WTC11 (cell line): ENCODE measurements at regions not wholly inside any gene's neighbourhood (a gene's known extent, or its start where the extent isn't known, plus 50 kb on each side); places are given as distances from the start of the nearest gene placed in this dataset.

Source experiments
- ATAC-seq: fragments of 200-7000 bp; cut with Tn5 transposase; 2 replicates; pipeline ENCODE4 v1.10.0; 2021; ENCODE audit warnings: mild to moderate bottlenecking, moderate library complexity
- CTCF ChIA-PET: fragments of 300-600 bp; sonication (Branson Sonifier 250); formaldehyde crosslinking; loops from one replicate; lab custom pipeline; 2021; ENCODE audit warnings: antibody characterized with exemption; lab: Charles Lee
- POLR2A ChIA-PET: fragments of 350-600 bp; sonication (Branson Sonifier 250); formaldehyde crosslinking; loops from one replicate; lab custom pipeline; 2021; ENCODE audit warnings: antibody characterized with exemption; lab: Charles Lee
- DNase-seq: peaks from one replicate; pipeline ENCODE4 v3.0.0; 2021; ENCODE audit warnings: low spot score
- H3K27ac Mint-ChIP-seq: 2 replicates; pipeline ENCODE4 v1.8.0; 2021; ENCODE audit warnings: mixed read lengths
- H3K27me3 Mint-ChIP-seq: 2 replicates; pipeline ENCODE4 v1.8.0; 2021; ENCODE audit warnings: low read depth, mild to moderate bottlenecking, moderate library complexity, mixed read lengths
- H3K36me3 Mint-ChIP-seq: 2 replicates; pipeline ENCODE4 v1.8.0; 2021; ENCODE audit warnings: mixed read lengths
- H3K4me1 Mint-ChIP-seq: 2 replicates; pipeline ENCODE4 v1.8.0; 2022; ENCODE audit warnings: mixed read lengths
- H3K4me3 Mint-ChIP-seq: 2 replicates; pipeline ENCODE4 v1.8.0; 2021; ENCODE audit warnings: mild to moderate bottlenecking, moderate library complexity, mixed read lengths
- H3K9me3 Mint-ChIP-seq: 2 replicates; pipeline ENCODE4 v1.8.0; 2021; ENCODE audit warnings: mixed read lengths
- ARID4B ChIP-seq: sonication (generic); formaldehyde crosslinking; IDR thresholded peaks from 2 replicates; pipeline ENCODE4 v1.8.0; 2023; ENCODE audit warnings: missing genetic modification reagents, mild to moderate bottlenecking, borderline replicate concordance
- CBFB ChIP-seq: sonication (generic); formaldehyde crosslinking; IDR thresholded peaks from 2 replicates; pipeline ENCODE4 v1.8.1; 2022; ENCODE audit warnings: mild to moderate bottlenecking, low read depth, missing genetic modification reagents
- ESRRA ChIP-seq: sonication (generic); formaldehyde crosslinking; IDR thresholded peaks from 2 replicates; pipeline ENCODE4 v1.8.1; 2022; ENCODE audit warnings: mild to moderate bottlenecking, missing genetic modification reagents, borderline replicate concordance
- FOXK1 ChIP-seq: sonication (generic); formaldehyde crosslinking; IDR thresholded peaks from 2 replicates; pipeline ENCODE4 v1.8.0; 2022; ENCODE audit warnings: mild to moderate bottlenecking, moderate library complexity, missing genetic modification reagents
- GRHL2 ChIP-seq: fragments of 250-450 bp; sonication (Bioruptor Pico); IDR thresholded peaks from 2 replicates; pipeline ENCODE4 v1.8.0; 2022; ENCODE audit warnings: mild to moderate bottlenecking, moderate library complexity; ENCODE audit not compliant: insufficient replicate concordance, severe bottlenecking
- GTF2I ChIP-seq: fragments of 250-450 bp; sonication (Bioruptor Pico); conservative IDR thresholded peaks from 2 replicates; pipeline ENCODE4 v1.4.0; 2021; ENCODE audit warnings: mild to moderate bottlenecking
- HMGA2 ChIP-seq: fragments of 250-450 bp; sonication (Bioruptor Pico); IDR thresholded peaks from 2 replicates; pipeline ENCODE4 v1.4.0; 2021; ENCODE audit warnings: mild to moderate bottlenecking, moderate library complexity
- IRF2 ChIP-seq: sonication (generic); formaldehyde crosslinking; IDR thresholded peaks from 2 replicates; pipeline ENCODE4 v1.8.0; 2022; ENCODE audit warnings: low read depth, missing genetic modification reagents, borderline replicate concordance
- JAZF1 ChIP-seq: fragments of 250-450 bp; sonication (Bioruptor Pico); IDR thresholded peaks from 2 replicates; pipeline ENCODE4 v1.9.0; 2021; ENCODE audit warnings: moderate library complexity, mild to moderate bottlenecking, inconsistent platforms
- MYBL2 ChIP-seq: sonication (generic); formaldehyde crosslinking; IDR thresholded peaks from 2 replicates; pipeline ENCODE4 v1.8.1; 2023; ENCODE audit warnings: mild to moderate bottlenecking, moderate library complexity, missing genetic modification reagents
- RORB ChIP-seq: fragments of 250-450 bp; sonication (Bioruptor Pico); IDR thresholded peaks from 2 replicates; pipeline ENCODE4 v1.9.0; 2021; ENCODE audit warnings: mild to moderate bottlenecking
- SOX15 ChIP-seq: fragments of 250-450 bp; sonication (Bioruptor Pico); IDR thresholded peaks from 2 replicates; pipeline ENCODE4 v1.9.0; 2021; ENCODE audit warnings: mild to moderate bottlenecking
- TEAD4 ChIP-seq: sonication (generic); formaldehyde crosslinking; IDR thresholded peaks from 2 replicates; pipeline ENCODE4 v1.8.0; 2022; ENCODE audit warnings: mild to moderate bottlenecking, missing genetic modification reagents
- TP53 ChIP-seq: sonication (generic); formaldehyde crosslinking; IDR thresholded peaks from 2 replicates; pipeline ENCODE4 v1.8.1; 2023; ENCODE audit warnings: mild to moderate bottlenecking, missing genetic modification reagents
- ZNF232 ChIP-seq: sonication (generic); formaldehyde crosslinking; IDR thresholded peaks from 2 replicates; pipeline ENCODE4 v1.8.0; 2022; ENCODE audit warnings: mild to moderate bottlenecking, missing genetic modification reagents
- ZNF263 ChIP-seq: sonication (generic); formaldehyde crosslinking; IDR thresholded peaks from 2 replicates; pipeline ENCODE4 v1.8.1; 2022; ENCODE audit warnings: low read depth, mild to moderate bottlenecking, moderate library complexity, missing genetic modification reagents
- ZNF396 ChIP-seq: fragments of 250-450 bp; sonication (Bioruptor Pico); IDR thresholded peaks from 2 replicates; pipeline ENCODE4 v1.8.0; 2021; ENCODE audit warnings: mild to moderate bottlenecking, moderate library complexity, borderline replicate concordance
- ZNF423 ChIP-seq: fragments of 250-450 bp; sonication (Bioruptor Pico); IDR thresholded peaks from 2 replicates; pipeline ENCODE4 v2.1.2; 2022; ENCODE audit warnings: mild to moderate bottlenecking, moderate library complexity
- TF ChIP-seq, protein P1 (sequence below): sonication (generic); formaldehyde crosslinking; IDR thresholded peaks from 2 replicates; pipeline ENCODE4 v1.8.0; 2022; ENCODE audit warnings: mild to moderate bottlenecking, missing genetic modification reagents
- TF ChIP-seq, protein P2 (sequence below): sonication (generic); formaldehyde crosslinking; IDR thresholded peaks from 2 replicates; pipeline ENCODE4 v1.8.1; 2022; ENCODE audit warnings: missing genetic modification reagents, borderline replicate concordance
- TF ChIP-seq, protein P3 (sequence below): sonication (generic); formaldehyde crosslinking; IDR thresholded peaks from 2 replicates; pipeline ENCODE4 v1.8.1; 2022; ENCODE audit warnings: mild to moderate bottlenecking, missing genetic modification reagents, moderate library complexity, borderline replicate concordance

GRCh38 chr1:212228591-212229119 is 56.6 kb upstream of the PPP2R5A start (continued):
- TF ChIP-seq ARID4B: no peak
- no peak for TF ChIP-seq GRHL2 (CRISPR knock-in tag)
- TF ChIP-seq TEAD4 (CRISPR knock-in tag): no peak
- no peak for TF ChIP-seq HMGA2 (CRISPR knock-in tag)
- TF ChIP-seq MYBL2 (CRISPR knock-in tag): no peak
- TF ChIP-seq ZNF232: no peak
- no peak for TF ChIP-seq IRF2 (CRISPR knock-in tag)
- TF ChIP-seq, all 79 proteins: peak for 0

GRCh38 chr1:212229654-212230053 is 55.6 kb upstream of the PPP2R5A start:
- Mint-ChIP-seq H3K9me3 (0 out of 2 replicates have a peak, but pooled peaks cover 10% of the 10 kb centered on the region), H3K4me3 (no peak overlapping the region), H3K4me1 (peaks cover 7% of the 10 kb centered on the region), H3K36me3 (no peaks in the 10 kb centered on the region), H3K27me3 (no peaks in the 10 kb centered on the region), H3K27ac (no peak overlapping the region)
- no peak for DNase-seq
- ATAC-seq: no peak
- ChIA-PET CTCF (no interaction called here), POLR2A (interaction anchor here (0.6 kb wide), 1 partner anchor 590 kb away, joined by 5 read pairs; no protein-coding TSS in a partner anchor)
- TF ChIP-seq FOXK1 (no peak), MYBL2 (CRISPR knock-in tag) (no peak), ZNF423 (CRISPR knock-in tag) (no peak), ZNF263 (CRISPR knock-in tag) (no peak), JAZF1 (CRISPR knock-in tag) (no peak), RORB (CRISPR knock-in tag) (no peak)
- TF ChIP-seq, protein P1, sequence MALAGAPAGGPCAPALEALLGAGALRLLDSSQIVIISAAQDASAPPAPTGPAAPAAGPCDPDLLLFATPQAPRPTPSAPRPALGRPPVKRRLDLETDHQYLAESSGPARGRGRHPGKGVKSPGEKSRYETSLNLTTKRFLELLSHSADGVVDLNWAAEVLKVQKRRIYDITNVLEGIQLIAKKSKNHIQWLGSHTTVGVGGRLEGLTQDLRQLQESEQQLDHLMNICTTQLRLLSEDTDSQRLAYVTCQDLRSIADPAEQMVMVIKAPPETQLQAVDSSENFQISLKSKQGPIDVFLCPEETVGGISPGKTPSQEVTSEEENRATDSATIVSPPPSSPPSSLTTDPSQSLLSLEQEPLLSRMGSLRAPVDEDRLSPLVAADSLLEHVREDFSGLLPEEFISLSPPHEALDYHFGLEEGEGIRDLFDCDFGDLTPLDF (CRISPR knock-in tag): no peak
- TF ChIP-seq, protein P2, sequence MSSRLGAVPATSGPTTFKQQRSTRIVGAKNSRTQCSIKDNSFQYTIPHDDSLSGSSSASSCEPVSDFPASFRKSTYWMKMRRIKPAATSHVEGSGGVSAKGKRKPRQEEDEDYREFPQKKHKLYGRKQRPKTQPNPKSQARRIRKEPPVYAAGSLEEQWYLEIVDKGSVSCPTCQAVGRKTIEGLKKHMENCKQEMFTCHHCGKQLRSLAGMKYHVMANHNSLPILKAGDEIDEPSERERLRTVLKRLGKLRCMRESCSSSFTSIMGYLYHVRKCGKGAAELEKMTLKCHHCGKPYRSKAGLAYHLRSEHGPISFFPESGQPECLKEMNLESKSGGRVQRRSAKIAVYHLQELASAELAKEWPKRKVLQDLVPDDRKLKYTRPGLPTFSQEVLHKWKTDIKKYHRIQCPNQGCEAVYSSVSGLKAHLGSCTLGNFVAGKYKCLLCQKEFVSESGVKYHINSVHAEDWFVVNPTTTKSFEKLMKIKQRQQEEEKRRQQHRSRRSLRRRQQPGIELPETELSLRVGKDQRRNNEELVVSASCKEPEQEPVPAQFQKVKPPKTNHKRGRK (CRISPR knock-in tag): no peak

DNA sequence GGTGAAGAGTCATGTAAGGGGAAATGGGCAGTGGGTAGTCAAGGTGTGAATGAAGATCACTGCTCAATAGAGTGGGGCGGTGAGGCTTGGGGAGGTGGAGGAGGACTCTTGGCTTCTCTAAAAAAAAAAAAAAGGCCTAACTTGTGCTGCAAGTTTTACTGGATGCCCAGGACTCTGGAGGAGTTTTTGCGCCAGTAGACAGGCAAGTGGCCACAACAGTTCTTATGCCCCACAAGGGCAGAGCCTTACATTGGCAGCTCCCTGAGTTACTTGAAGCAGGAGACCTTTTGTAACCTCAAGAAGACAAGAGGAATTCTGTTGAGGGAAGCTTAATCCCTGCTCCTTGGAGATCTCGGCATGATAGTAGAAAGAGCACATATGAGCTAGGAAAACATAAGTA is 54.9 kb upstream of the PPP2R5A start:
- no peak overlapping the region for H3K27ac Mint-ChIP-seq
- CTCF ChIA-PET: no interaction called here

More for the DNA sequence above, 54.9 kb upstream of the PPP2R5A start:
- H3K36me3 Mint-ChIP-seq: no peaks in the 10 kb centered on the region
- DNase-seq (no peak), ATAC-seq (no peak)
- no peaks in the 10 kb centered on the region for H3K27me3 Mint-ChIP-seq
- no peak overlapping the region for H3K4me3 Mint-ChIP-seq
- TF ChIP-seq ESRRA (CRISPR knock-in tag): no peak
- no peak for TF ChIP-seq ZNF396 (CRISPR knock-in tag)
- no peak for TF ChIP-seq SOX15
- TF ChIP-seq, protein P3, sequence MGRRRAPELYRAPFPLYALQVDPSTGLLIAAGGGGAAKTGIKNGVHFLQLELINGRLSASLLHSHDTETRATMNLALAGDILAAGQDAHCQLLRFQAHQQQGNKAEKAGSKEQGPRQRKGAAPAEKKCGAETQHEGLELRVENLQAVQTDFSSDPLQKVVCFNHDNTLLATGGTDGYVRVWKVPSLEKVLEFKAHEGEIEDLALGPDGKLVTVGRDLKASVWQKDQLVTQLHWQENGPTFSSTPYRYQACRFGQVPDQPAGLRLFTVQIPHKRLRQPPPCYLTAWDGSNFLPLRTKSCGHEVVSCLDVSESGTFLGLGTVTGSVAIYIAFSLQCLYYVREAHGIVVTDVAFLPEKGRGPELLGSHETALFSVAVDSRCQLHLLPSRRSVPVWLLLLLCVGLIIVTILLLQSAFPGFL (CRISPR knock-in tag): no peak
- no peak for TF ChIP-seq CBFB (CRISPR knock-in tag)
- no peak for TF ChIP-seq TP53 (CRISPR knock-in tag)
- TF ChIP-seq GTF2I (CRISPR knock-in tag): no peak
- POLR2A ChIA-PET: no interaction called here
- H3K4me1 Mint-ChIP-seq: peaks cover 5% of the 10 kb centered on the region
- H3K9me3 Mint-ChIP-seq: 0 out of 2 replicates have a peak, but pooled peaks cover 10% of the 10 kb centered on the region
